NCI-H2081 treated with DMSO at 0.1 percent for 48 hours (cell line): ENCODE measurements at regions not wholly inside any gene's neighbourhood (a gene's known extent, or its start where the extent isn't known, plus 50 kb on each side); places are given as distances from the start of the nearest gene placed in this dataset.
"Not testable (repeated sequence)": the region's sequence is repeated elsewhere in the genome, so short reads cannot be mapped to it uniquely, and the experiment has no call there.

Experiments used
- DNase-seq: peaks from one replicate; lab custom pipeline; 2025; lab: John Stamatoyannopoulos, UW

DNA sequence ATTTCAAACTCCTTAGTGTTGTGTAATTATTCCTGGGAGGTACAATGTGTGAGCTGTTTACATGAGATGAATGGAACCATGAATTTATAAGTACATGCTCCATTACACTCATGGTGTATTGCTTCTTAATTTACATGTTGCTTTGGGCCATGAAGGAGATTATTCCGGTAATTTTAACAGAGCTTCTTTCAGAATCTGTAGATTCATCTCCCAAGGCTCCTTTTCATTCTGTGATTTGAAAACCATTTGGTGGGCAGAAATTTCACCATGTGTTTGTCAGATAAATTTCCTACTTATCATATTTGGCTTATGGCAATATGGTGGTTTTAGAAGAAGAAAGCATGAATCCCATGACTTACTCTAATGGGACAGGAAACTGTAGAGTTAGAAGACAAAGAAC lies 421.6 kb upstream of the EYS start:
- DNase-seq: peak; percentile 59

DNA sequence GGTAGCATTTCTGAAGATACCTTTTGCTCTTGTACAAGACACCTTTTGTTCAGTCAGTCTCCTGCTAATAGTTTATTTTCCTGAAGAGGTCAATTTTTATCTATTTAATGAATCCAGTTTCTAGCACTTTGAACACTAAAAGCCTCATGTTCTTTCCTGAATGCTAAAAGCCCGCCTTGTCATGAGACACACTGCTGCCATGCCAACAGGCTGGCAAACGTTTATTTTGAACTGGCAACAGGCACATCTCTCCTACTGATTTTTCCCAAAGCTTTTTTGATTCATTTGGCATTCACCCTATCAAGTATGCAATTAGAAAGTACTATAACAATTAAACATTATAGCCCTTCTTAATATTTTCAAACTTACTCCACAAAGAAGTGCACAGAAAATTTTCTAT lies 421.2 kb upstream of the EYS start:
- peak; percentile 59 for DNase-seq

DNA sequence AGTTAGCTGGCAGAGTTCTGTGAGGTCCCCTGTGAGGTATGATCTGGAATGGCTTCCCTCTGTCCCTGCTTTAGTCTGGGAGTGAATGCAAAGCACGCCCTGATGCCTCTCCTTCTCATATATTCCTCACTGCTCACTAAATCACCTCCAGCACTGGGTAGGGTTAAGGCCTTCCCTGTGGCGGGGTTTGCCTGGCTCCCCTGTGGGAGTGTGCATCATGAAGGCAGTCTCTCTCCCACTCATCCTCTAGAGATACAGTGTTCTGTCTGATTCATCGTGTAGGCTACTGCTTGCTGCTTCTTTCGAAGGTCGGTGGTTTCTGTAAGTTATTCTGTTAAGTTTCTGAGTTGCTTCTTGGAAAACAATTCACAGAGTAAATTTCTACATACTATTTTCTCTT lies 420.0 kb upstream of the EYS start:
- DNase-seq: no peak

DNA sequence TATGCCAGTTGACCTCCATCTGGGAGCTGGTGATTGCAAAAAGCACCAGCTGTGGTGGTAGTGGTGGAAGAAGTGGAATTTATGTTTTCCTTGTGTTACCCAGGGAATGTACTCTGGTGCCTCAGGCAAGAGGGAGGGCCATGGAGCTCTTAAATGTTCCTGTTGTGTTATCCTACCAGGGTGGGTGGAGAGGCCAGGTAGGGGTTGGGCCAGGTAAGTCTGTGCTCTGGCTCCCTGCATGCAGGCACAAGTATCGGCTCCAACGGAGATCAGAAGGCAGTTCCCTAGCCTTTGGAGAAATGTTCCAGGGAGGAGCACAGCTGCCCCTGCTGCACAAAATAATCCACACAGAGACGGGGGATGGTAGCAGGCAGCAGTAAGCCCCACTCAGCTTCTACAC lies 419.3 kb upstream of the EYS start:
- no peak for DNase-seq

DNA sequence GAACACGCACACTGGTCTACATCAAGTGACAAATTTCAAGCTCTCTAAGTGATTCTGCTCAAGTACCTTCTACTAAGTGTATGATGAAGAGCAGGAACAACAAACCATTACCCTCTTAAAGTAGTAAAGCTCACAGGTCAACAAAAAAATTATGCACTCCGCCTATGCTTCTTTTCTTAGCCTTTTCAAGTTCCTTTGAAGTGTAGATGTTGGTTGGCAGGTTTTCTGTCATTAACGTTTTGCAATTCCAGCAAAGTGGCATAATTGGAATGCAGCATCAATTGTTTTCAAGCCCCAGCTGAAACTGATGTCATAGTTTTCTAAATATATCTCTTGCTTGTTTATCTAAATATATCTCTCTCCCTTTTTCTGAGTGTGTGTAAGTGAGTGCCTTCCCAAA lies 396.9 kb upstream of the EYS start:
- DNase-seq: no peak

- no peak for DNase-seq
These were observed 396.3 kb upstream of the EYS start for GRCh38 chr6:66103354-66103753.

GRCh38 chr6:66096679-66097078 lies 389.7 kb upstream of the EYS start:
- no peak for DNase-seq

DNA sequence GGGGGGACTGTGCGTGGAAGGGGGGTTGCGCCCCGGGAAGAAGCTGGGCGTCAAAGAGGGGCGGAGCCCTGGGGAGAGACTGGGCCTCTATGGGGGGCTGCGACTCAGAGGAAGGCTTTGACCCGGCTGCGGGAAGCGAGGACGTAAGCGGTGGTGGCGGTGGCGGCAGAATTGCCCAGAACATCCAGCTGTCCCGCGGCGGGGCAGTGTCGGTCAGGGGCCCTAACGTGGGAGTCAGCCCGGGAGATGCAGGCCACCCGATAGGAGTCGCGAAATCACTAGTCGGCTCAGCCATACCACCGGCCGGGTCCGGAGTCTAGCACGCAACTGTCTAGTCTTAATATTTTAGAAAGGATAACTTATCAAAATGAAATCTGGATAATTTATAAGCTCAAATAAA lies 387.6 kb upstream of the EYS start:
- DNase-seq: no peak

DNA sequence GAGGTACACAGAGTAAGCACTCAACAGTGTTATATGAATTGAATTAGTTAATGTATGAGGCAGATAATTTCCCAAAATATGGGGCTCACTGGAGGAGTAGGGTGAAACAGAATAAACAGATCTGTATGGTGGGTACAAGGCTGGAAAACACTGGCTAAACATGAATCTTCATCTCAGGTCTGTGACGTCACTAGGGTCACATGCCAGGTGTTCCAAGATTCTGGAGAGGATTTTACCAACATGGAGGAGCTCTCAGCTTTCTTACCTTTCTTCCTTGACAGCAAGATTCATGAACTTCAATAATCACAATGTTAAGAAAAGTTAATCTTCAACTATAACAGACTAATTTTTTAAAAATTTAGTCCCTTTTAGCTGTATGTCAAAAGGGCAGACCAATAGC lies 385.3 kb upstream of the EYS start:
- DNase-seq: not testable (repeated sequence)

DNA sequence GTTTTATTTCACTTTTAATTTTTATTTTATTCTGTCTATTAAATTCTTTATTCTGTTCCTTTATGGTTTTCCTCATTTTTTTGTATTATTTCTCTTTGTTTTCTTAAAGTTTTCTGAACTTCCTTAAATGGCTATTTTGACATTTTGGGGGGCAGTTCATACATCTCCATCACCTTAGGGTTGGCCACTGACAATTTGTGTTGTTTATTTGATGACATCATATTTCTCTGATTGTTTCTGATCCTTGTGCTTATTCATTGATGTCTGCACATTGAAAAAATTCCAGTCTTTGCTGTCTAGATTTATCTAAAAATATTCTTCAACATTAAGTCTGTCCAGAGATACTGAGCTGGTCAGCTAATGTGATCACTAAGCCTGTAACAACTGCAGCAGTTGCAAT lies 379.5 kb upstream of the EYS start:
- no peak for DNase-seq

- no peak for DNase-seq
These were observed 375.9 kb upstream of the EYS start for GRCh38 chr6:66082914-66083313.

GRCh38 chr6:66068907-66069306 lies 361.9 kb upstream of the EYS start:
- DNase-seq: no peak

DNA sequence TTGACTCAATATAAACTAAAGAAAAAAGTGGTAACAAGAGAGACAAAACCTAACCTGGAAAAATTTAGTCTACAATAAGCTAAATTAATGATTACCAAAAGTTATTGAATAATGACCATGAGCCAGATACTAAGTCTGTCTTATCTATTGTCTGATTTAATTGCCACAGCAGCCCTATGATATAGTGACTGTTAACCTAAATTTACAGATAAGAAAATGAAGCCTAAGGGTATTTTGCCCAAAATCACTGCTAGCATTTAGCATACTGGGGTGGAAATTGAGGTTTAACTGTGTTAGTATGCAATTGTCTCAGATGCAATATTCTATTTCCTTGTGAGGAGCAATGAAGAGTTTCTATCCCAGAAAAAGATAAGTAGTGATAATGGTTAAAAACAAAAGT lies 361.0 kb upstream of the EYS start:
- no peak for DNase-seq

GRCh38 chr6:66065313-66065712 lies 358.3 kb upstream of the EYS start:
- no peak for DNase-seq

GRCh38 chr6:66057034-66057433 lies 350.0 kb upstream of the EYS start:
- DNase-seq: no peak

DNA sequence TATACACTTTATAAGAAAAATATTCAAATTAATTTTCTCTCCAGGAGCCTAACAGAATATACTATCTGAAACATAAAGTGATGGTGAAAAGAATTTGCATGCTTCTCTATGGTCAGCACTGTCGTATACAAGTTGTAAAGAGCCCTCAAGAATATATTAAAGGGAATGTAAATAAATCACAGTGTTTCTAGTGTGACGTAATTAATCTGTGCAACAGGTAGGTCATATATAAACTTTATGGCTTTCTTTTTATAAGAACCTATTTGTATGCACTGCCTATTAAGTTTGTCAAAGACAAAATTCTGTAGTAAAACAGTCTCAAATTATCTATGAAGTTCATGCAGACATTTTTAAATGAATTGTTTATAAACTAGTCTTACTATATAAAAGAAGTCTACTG lies 347.9 kb upstream of the EYS start:
- DNase-seq: no peak

DNA sequence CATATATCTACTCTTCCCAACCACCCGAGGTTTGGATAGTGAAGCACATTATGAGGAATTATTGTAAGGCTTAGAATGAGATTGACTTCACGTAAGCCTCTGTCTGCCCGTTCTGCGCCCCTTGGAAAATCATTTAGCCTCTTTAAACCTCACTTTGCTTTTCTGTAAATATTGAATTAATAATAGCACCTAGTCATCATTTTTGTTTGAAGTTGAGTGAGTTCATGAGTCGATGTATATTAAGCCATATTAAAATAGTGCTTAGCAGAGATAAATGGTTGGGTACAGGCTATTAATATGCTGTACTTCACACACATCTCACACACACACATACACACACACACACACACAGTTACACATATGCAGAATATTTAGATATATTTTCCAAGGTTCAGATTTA lies 344.8 kb upstream of the EYS start:
- no peak for DNase-seq

DNA sequence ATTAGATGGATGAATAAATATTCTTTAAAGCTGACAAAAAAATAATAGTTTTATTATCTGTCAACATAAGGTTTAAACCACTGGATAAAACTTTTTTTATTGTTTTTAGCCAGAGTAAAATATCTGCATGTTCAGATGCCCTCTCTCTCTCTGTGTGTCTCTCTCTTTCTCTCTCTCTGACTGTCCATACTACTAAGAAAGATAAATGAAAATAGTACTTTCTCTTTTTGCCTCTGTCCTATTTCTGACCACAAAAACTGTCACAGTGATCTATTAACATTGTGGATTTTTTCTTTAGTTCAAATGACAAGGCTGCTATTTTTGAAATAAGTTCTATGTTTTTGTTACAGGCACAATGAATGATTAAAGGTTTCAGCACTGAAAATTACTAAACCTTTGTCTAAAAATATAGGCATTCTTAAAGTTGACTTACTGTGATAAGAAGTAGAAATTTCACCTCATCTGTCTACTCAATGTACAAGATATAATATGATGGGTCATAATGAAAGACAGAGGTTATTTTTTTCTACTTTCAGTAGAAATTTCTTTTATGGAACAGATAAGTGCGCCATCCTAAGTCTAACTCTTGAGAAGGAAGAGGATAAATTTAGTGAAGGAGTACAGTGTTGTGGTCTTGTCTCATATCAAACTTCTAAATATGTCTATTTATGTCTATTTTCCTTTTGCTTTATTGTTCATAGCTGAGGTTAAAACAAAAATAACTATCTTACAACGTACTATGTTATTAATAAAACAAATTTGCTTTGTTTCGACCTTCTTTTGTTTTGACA lies 341.9 kb upstream of the EYS start:
- no peak for DNase-seq

DNA sequence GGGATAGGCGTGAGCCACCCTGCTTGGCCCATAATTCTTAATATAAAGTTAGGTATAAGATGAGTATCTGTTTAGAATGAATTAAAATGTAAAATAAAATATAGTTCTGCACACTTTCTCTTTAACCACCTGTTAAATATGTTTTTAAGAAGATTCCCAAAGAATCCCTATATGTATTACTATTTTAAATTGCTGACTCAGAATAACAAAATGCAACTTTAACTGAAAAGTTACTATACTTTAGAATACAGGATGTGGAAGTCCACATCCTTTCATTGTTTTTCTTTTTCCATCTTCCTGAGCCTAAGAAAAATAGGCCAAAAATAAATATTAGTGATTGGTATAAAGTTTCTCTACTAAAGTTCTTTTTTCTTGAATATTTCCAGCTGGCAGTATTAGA lies 325.6 kb upstream of the EYS start:
- DNase-seq: no peak

GRCh38 chr6:66029391-66029790 lies 322.4 kb upstream of the EYS start:
- DNase-seq: no peak

- no peak for DNase-seq
These were observed 292.3 kb upstream of the EYS start for GRCh38 chr6:65999288-65999791.

DNA sequence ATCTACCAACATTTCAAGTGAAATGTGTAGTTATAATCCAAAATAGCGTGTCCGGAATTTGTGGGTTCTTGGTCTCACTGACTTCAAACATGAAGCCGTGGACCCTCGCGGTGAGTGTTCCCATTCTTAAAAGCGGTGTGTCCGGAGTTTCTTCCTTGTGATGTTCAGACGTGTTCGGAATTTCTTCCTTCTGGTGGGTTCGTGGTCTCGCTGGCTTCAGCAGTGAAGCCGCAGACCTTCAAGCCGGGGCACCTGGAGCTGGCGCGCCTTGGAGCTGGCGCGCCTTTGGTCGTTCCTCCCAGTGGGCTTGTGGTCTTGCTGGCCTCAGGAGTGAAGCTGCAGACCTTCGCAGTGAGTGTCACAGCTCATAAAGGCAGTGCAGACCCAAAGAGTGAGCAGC lies 291.5 kb upstream of the EYS start:
- no peak for DNase-seq

DNA sequence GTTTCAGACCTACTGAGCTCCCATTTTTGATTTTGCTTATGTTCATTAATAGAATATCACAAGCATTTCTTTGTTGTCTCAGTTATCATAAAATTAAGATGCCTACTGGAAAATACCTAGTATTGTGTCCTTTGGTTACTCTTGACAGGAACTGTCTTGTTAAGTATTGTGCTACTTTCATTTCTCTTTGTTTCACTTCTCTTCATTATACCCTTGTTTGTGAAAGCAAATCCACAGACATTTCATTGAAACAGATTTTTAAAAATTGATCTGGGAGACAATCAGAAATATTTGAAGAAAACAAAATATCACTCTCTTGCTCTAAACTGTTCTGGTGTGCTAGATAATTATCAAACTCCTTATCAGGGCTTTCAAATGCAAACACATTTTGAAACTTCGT lies 290.5 kb upstream of the EYS start:
- no peak for DNase-seq

GRCh38 chr6:65996096-65996495 lies 289.1 kb upstream of the EYS start:
- no peak for DNase-seq
